Pancreas (tissue), 10 donors: ENCODE measurements at regions not wholly inside any gene's neighbourhood (a gene's known extent, or its start where the extent isn't known, plus 50 kb on each side); places are given as distances from the start of the nearest gene placed in this dataset.

Source experiments
- ATAC-seq, 4 donors: fragments of 200-7000 bp; cut with Tn5 transposase; one replicate each; pipeline versions ENCODE4 v1.8.0 to v1.9.1; 2020; ENCODE audit warnings: mild to moderate bottlenecking in 4 of 4, moderate library complexity in 4 of 4
- DNase-seq, 6 donors: peaks; one replicate each; pipeline ENCODE4 v3.0.0-alpha.2; 2020
- FAIRE-seq: peaks from 2 replicates; lab custom pipeline; 2012; peaks lifted over from hg19 to GRCh38; lab: Jason Lieb, UNC
- H3K27ac ChIP-seq, 4 donors: fragments of 200-600 bp; sonication (generic); 1 replicate in 3 of 4; 2 replicates in 1 of 4; pipeline versions ENCODE4 v1.5.0 to v1.8.0; 2020
- H3K27me3 ChIP-seq, 4 donors: fragments of 200-600 bp; one replicate each; pipeline ENCODE4 v1.8.0; 2021
- H3K36me3 ChIP-seq, 3 donors: fragments of 200-600 bp; sonication (generic) in 1 of 3; one replicate each; pipeline versions ENCODE4 v1.5.0 to v1.8.0; 2020 to 2021
- H3K4me1 ChIP-seq, 3 donors: fragments of 200-600 bp; one replicate each; pipeline ENCODE4 v1.8.0; 2021
- H3K4me3 ChIP-seq, 4 donors: fragments of 200-600 bp; sonication (generic) in 2 of 4; one replicate each; pipeline versions ENCODE4 v1.5.0 to v1.8.0; 2020 to 2021
- H3K9me3 ChIP-seq, 4 donors: fragments of 200-600 bp; one replicate each; pipeline ENCODE4 v1.8.0; 2021
- WGBS, 2 donors: extraction: QIAGEN DNeasy Blood & Tissue Kit; methylation state at CpG; one replicate each; pipeline ENCODE4 v1.1.7; 2013; 5-methylcytosine and 5-hydroxymethylcytosine counted together
- intact Hi-C, 3 donors: fragments of 100-400 bp; cut with DNase I; formaldehyde crosslinking; loops; one replicate each; pipeline versions ENCODE4 v1.11.1 to v1.14.2; 2022
- TF ChIP-seq, protein P1 (sequence below), 4 donors: fragments of 200-600 bp; sonication (generic) in 3 of 4; IDR thresholded peaks; one replicate each; pipeline versions ENCODE4 v1.5.0 to v1.8.0; 2021; ENCODE audit warnings: antibody characterized with exemption in 4 of 4
- donor health status: healthy with polysubstance abuse.
- donor health status: DM: no; HTN: no; CAD: no; lungs with moderate emphysema.
- donor health status: DM: no; HTN: no; CAD: no.
- donor health status: control.
- donor health status: control.
- donor health status: Bipolar disorder and iron deficiency.
- donor health status: DM: yes; HTN: yes; CAD: no.
- donor health status: DM: no; HTN: no; CAD: no.
- donor health status: DM: no; HTN: no; CAD: no.
- donor health status: DM: yes; HTN: yes; CAD: no.

DNA sequence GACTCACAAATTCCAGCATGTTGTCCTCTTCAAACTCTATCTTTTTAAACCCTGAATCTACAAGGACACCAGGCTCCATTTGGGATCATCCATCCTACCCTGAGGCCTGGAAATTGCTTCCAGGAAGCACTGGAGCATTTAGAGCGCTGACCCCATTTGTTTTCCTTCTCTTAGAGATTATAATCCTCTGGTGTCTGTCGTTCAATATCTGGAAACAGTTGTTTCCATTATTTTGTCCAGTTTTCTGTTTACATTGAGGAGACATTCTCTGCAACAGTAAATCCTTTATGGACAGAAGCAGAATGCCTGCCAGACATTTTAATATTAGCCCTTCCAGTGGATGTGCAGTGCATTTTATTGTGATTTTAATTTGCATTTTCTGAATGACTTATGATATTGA lies 119.4 kb upstream of the MEOX2 start:
- DNase-seq (no peak), FAIRE-seq (no peak), ATAC-seq (no peak)
- WGBS, 2 donors = 49 to 65% methylated on average over 2 of the region's 2 CpGs
- no peak overlapping the region for H3K4me3 ChIP-seq
- no peaks in the 10 kb centered on the region for H3K4me1 ChIP-seq
- H3K27me3 ChIP-seq = no peaks in the 10 kb centered on the region
- TF ChIP-seq, protein P1, sequence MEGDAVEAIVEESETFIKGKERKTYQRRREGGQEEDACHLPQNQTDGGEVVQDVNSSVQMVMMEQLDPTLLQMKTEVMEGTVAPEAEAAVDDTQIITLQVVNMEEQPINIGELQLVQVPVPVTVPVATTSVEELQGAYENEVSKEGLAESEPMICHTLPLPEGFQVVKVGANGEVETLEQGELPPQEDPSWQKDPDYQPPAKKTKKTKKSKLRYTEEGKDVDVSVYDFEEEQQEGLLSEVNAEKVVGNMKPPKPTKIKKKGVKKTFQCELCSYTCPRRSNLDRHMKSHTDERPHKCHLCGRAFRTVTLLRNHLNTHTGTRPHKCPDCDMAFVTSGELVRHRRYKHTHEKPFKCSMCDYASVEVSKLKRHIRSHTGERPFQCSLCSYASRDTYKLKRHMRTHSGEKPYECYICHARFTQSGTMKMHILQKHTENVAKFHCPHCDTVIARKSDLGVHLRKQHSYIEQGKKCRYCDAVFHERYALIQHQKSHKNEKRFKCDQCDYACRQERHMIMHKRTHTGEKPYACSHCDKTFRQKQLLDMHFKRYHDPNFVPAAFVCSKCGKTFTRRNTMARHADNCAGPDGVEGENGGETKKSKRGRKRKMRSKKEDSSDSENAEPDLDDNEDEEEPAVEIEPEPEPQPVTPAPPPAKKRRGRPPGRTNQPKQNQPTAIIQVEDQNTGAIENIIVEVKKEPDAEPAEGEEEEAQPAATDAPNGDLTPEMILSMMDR (IDR thresholded peaks at IDR 0.05) = no peak
- no peak overlapping the region for H3K27ac ChIP-seq
- no peaks in the 10 kb centered on the region for H3K9me3 ChIP-seq
- intact Hi-C loops = no loop called here
- H3K36me3 ChIP-seq = no peaks in the 10 kb centered on the region

DNA sequence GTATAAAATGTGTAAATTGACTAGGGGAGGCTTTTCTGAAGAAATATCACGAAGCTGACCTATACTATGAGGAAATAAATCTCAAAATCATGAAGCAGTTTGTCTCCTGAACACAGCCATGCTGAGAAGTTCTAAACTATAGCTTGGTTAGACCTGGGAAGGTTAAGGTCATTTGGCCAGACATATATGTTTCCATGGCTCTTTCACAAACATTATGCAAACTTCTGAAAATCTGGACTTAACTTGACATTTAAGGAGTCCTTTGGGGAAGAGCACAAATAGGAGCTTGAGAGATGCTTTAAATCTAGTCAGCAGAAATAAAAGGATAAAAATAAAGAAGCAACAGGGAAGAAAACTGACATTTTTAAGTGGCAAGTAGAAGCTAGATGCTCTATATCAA lies 115.9 kb upstream of the MEOX2 start:
- intact Hi-C loops = no loop called here
- no peak for FAIRE-seq
- no peak overlapping the region for H3K4me3 ChIP-seq
- no peaks in the 10 kb centered on the region for H3K9me3 ChIP-seq
- TF ChIP-seq, protein P1 (IDR thresholded peaks at IDR 0.05) = no peak
- H3K27me3 ChIP-seq = no peaks in the 10 kb centered on the region
- H3K36me3 ChIP-seq = no peaks in the 10 kb centered on the region
- no peaks in the 10 kb centered on the region for H3K4me1 ChIP-seq
- 36% methylated on average over 1 of the region's 1 CpG for WGBS, 2 donors
- no peak for DNase-seq
- no peak overlapping the region for H3K27ac ChIP-seq
- ATAC-seq = no peak

DNA sequence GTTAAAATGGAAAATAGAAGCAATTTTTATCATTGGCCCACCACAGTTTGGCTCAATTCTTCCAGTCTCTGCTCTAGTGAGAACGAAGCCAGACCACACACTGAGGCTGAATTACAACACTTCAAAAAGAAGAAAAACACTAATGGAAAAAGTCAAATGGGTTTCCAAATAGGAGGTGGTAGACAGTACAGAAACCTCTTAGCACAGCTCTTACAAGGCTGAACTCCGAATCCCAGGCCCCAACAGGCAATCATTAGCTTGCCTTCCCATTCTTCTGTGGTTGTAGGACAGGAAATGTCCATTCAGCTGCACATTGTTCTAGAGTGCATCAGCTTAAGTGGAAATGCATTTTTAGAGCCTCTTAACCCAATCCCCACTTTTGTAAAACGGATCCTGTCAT lies 115.1 kb upstream of the MEOX2 start:
- DNase-seq (no peak), FAIRE-seq (no peak), ATAC-seq (peak in 3 of 4 donors; percentile 37 to 68 (median 52))
- Histone ChIP-seq H3K27me3 (no peaks in the 10 kb centered on the region), H3K27ac (no peak overlapping the region), H3K4me3 (no peak overlapping the region), H3K36me3 (no peaks in the 10 kb centered on the region), H3K4me1 (no peaks in the 10 kb centered on the region), H3K9me3 (no peaks in the 10 kb centered on the region)
- 24 to 34% methylated on average over 3 of the region's 3 CpGs for WGBS, 2 donors
- intact Hi-C loops = no loop called here
- TF ChIP-seq, protein P1 (IDR thresholded peaks at IDR 0.05) = no peak

DNA sequence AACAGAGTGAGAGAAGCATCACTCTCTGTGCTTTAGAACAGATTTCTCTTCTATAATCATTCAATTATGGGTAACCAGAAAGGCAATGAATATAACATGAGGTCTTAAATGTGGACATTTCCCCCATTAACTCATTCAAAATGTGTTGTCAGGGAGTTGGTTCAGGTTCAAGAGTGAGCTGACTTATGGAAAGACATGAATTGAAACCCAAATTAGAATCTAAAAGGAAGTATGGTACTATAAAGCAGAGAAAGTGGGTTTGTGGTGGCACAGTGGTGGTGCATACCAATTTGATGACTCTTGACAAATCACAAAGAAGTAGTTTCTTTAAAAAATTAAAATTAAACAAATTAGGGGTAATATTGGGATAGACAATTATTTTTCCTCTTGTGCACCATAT lies 114.6 kb upstream of the MEOX2 start:
- intact Hi-C loops = no loop called here
- no peaks in the 10 kb centered on the region for H3K27me3 ChIP-seq
- H3K4me1 ChIP-seq = no peaks in the 10 kb centered on the region
- no peak for ATAC-seq
- no peaks in the 10 kb centered on the region for H3K9me3 ChIP-seq
- no peak overlapping the region for H3K4me3 ChIP-seq
- DNase-seq = no peak
- H3K36me3 ChIP-seq = no peaks in the 10 kb centered on the region
- FAIRE-seq = no peak
- H3K27ac ChIP-seq = no peak overlapping the region
- TF ChIP-seq, protein P1 (IDR thresholded peaks at IDR 0.05) = no peak

DNA sequence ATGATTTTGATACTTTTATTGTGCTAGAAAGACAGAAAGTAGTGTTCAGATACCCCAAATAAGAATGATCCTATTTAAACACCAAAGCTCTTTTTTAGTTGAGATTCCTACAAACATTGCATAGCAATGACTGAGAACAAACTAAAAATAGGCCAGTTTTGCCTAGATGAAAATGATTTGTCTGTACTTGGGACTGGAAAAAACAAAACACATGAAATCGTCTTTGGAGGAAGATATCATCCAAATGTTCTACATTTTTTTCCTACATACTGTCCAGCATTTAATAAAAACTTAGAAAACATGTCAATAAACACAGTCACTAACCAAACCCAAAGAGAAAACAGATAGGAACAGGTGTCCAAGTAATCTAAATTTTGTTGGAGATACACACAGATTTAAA lies 111.6 kb upstream of the MEOX2 start:
- TF ChIP-seq, protein P1 (IDR thresholded peaks at IDR 0.05) = no peak
- intact Hi-C loops = no loop called here
- H3K36me3 ChIP-seq = no peaks in the 10 kb centered on the region
- FAIRE-seq (no peak), ATAC-seq (no peak), DNase-seq (no peak)
- H3K27me3 ChIP-seq = no peaks in the 10 kb centered on the region
- no peaks in the 10 kb centered on the region for H3K9me3 ChIP-seq
- H3K4me1 ChIP-seq = no peaks in the 10 kb centered on the region
- WGBS, 2 donors = 22 to 28% methylated on average over 1 of the region's 1 CpG
- H3K4me3 ChIP-seq = no peak overlapping the region
- no peak overlapping the region for H3K27ac ChIP-seq
